Neural cell (in vitro differentiated cells): ENCODE measurements at regions not wholly inside any gene's neighbourhood (a gene's known extent, or its start where the extent isn't known, plus 50 kb on each side); places are given as distances from the start of the nearest gene placed in this dataset.

Source experiments
- H2AFZ ChIP-seq: fragments of 200-600, 300-800 bp; sonication (generic), shearing (Covaris generic); 2 replicates; pipeline ENCODE4 v1.6.0; 2014; ENCODE audit warnings: low read depth, mild to moderate bottlenecking, antibody characterized with exemption, low read length, moderate library complexity
- H3F3A ChIP-seq: fragments of 200-600 bp; shearing (Covaris generic); 2 replicates; pipeline ENCODE4 v1.6.1; 2016; ENCODE audit warnings: mild to moderate bottlenecking, moderate library complexity, mixed read lengths, antibody characterized with exemption, low read length; ENCODE audit not compliant: insufficient read depth, poor library complexity, severe bottlenecking
- H3K27ac ChIP-seq: fragments of 200-600, 300-800 bp; sonication (generic), shearing (Covaris generic); 2 replicates; pipeline ENCODE4 v1.5.1; 2014; ENCODE audit warnings: mild to moderate bottlenecking, low read length, moderate library complexity
- H3K27me3 ChIP-seq: fragments of 300-800, 200-600 bp; sonication (generic), shearing (Covaris generic); 2 replicates; pipeline ENCODE4 v1.6.0; 2014; ENCODE audit warnings: mild to moderate bottlenecking, low read depth, low read length, moderate library complexity; ENCODE audit not compliant: insufficient read depth
- H3K36me3 ChIP-seq: fragments of 300-800, 200-600 bp; sonication (generic), shearing (Covaris generic); 2 replicates; pipeline ENCODE4 v1.5.1; 2014; ENCODE audit warnings: mild to moderate bottlenecking, antibody characterized with exemption, low read length, moderate library complexity; ENCODE audit not compliant: insufficient read depth
- H3K4me2 ChIP-seq: fragments of 300-800, 200-600 bp; sonication (generic), shearing (Covaris generic); 2 replicates; pipeline ENCODE4 v1.6.0; 2014; ENCODE audit warnings: mild to moderate bottlenecking, low read length
- H3K4me3 ChIP-seq: fragments of 300-800, 200-600 bp; sonication (generic), shearing (Covaris generic); 2 replicates; pipeline ENCODE4 v1.5.1; 2014; ENCODE audit warnings: mild to moderate bottlenecking, low read length, moderate library complexity
- H3K79me2 ChIP-seq: fragments of 200-600 bp; shearing (Covaris generic); replicated peaks from 2 replicates; pipeline ENCODE4 v1.6.0; 2014; ENCODE audit warnings: mild to moderate bottlenecking, low read length, moderate library complexity; ENCODE audit not compliant: insufficient read depth
- H3K9ac ChIP-seq: fragments of 300-800, 200-600 bp; sonication (generic), shearing (Covaris generic); 2 replicates; pipeline ENCODE4 v1.6.1; 2016; ENCODE audit warnings: mild to moderate bottlenecking, low read length, mixed read lengths
- H3K9me2 ChIP-seq: fragments of 200-600 bp; shearing (Covaris generic); 2 replicates; pipeline ENCODE4 v1.6.1; 2016; ENCODE audit warnings: mild to moderate bottlenecking, low read length, mixed read lengths; ENCODE audit not compliant: insufficient read depth
- H3K9me3 ChIP-seq: fragments of 200-600, 300-800 bp; sonication (generic), shearing (Covaris generic); 2 replicates; pipeline ENCODE4 v1.6.1; 2016; ENCODE audit warnings: mild to moderate bottlenecking, mixed run types, low read length, moderate library complexity, mixed read lengths
- H4K20me1 ChIP-seq: fragments of 200-600 bp; shearing (Covaris generic); 2 replicates; pipeline ENCODE4 v1.6.1; 2016; ENCODE audit warnings: mild to moderate bottlenecking, mixed run types; ENCODE audit not compliant: insufficient read depth
- EP300 ChIP-seq: fragments of 450-650 bp; conservative IDR thresholded peaks from 2 replicates; pipeline ENCODE4 v1.6.1; 2014; ENCODE audit warnings: antibody characterized with exemption, mild to moderate bottlenecking, moderate library complexity; ENCODE audit not compliant: poor library complexity, severe bottlenecking
- EZH2 ChIP-seq: fragments of 200-600, 300-800 bp; shearing (Covaris generic), sonication (generic); IDR thresholded peaks from 2 replicates; pipeline ENCODE4 v1.6.1; 2014; ENCODE audit warnings: antibody characterized with exemption, low read length, borderline replicate concordance, mild to moderate bottlenecking; ENCODE audit not compliant: insufficient read depth, poor library complexity, severe bottlenecking
- MXI1 ChIP-seq: fragments of 450-650 bp; conservative IDR thresholded peaks from 2 replicates; pipeline ENCODE4 v1.6.1; 2014; ENCODE audit warnings: antibody characterized with exemption, mild to moderate bottlenecking; ENCODE audit not compliant: poor library complexity, severe bottlenecking
- POLR2AphosphoS5 ChIP-seq: IDR thresholded peaks from 2 replicates; pipeline ENCODE4 v1.6.1; 2012
- RAD21 ChIP-seq: fragments of 450-650 bp; conservative IDR thresholded peaks from 2 replicates; pipeline ENCODE4 v1.6.1; 2014; ENCODE audit warnings: antibody characterized with exemption, mild to moderate bottlenecking, moderate library complexity
- SMC3 ChIP-seq: fragments of 450-650 bp; conservative IDR thresholded peaks from 2 replicates; pipeline ENCODE4 v1.6.1; 2014; ENCODE audit warnings: antibody characterized with exemption, mild to moderate bottlenecking, moderate library complexity; ENCODE audit not compliant: poor library complexity
- TAF1 ChIP-seq: IDR thresholded peaks from 2 replicates; pipeline ENCODE4 v1.6.1; 2012; ENCODE audit warnings: low read depth
- TF ChIP-seq, protein P1 (sequence below): fragments of 450-650 bp; IDR thresholded peaks from 2 replicates; pipeline ENCODE4 v1.5.1; 2014; ENCODE audit warnings: antibody characterized with exemption, mild to moderate bottlenecking, moderate library complexity; ENCODE audit not compliant: poor library complexity, severe bottlenecking
- TF ChIP-seq, protein P2 (sequence below): IDR thresholded peaks from 2 replicates; pipeline ENCODE4 v1.6.1; 2012; ENCODE audit warnings: borderline replicate concordance

DNA sequence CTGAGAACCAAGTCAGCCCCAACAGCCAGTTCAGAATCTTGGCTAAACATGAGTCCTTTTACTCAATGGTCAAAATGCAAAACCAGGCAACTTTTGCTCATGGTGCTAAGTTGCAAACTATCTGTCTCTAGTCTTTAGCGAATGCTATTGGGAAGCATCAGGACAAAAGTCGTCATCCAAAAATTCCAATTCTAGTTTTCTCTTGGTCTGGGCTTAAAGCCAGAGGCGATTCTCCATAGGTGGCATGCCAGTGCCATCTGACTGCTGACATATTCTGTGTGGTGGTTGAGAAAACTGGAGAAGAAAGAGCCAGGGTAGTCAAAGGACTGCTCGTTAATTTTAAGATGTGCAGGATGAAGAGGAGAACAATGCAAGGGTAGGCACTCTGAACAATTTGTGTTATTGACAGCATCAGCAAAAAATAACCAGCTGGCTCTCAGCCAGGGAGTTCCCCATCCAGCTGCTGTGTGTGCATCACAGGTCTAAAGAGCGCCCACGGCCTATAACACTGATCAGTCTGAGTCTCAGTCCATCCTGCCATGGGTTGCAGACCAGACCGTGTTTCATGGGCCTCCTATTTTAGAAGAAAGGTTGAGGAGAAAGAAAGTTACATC, 313.6 kb downstream of the ALDH8A1 start:
- Histone ChIP-seq H3K27ac (no peak overlapping the region), H4K20me1 (no peaks in the 10 kb centered on the region), H3K4me3 (no peak overlapping the region), H2AFZ (no peak overlapping the region), H3K27me3 (no peaks in the 10 kb centered on the region), H3K36me3 (no peaks in the 10 kb centered on the region), H3K9ac (no peak overlapping the region), H3K4me2 (no peak overlapping the region), H3K9me2 (no peaks in the 10 kb centered on the region), H3F3A (no peaks in the 10 kb centered on the region), H3K79me2 (no peaks in the 10 kb centered on the region), H3K9me3 (no peaks in the 10 kb centered on the region)
- TF ChIP-seq EP300: no peak
- no peak for TF ChIP-seq EZH2
- TF ChIP-seq, protein P1, sequence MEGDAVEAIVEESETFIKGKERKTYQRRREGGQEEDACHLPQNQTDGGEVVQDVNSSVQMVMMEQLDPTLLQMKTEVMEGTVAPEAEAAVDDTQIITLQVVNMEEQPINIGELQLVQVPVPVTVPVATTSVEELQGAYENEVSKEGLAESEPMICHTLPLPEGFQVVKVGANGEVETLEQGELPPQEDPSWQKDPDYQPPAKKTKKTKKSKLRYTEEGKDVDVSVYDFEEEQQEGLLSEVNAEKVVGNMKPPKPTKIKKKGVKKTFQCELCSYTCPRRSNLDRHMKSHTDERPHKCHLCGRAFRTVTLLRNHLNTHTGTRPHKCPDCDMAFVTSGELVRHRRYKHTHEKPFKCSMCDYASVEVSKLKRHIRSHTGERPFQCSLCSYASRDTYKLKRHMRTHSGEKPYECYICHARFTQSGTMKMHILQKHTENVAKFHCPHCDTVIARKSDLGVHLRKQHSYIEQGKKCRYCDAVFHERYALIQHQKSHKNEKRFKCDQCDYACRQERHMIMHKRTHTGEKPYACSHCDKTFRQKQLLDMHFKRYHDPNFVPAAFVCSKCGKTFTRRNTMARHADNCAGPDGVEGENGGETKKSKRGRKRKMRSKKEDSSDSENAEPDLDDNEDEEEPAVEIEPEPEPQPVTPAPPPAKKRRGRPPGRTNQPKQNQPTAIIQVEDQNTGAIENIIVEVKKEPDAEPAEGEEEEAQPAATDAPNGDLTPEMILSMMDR: no peak
- TF ChIP-seq RAD21: no peak
- no peak for TF ChIP-seq POLR2AphosphoS5
- no peak for TF ChIP-seq MXI1
- TF ChIP-seq TAF1: no peak
- TF ChIP-seq, protein P2, sequence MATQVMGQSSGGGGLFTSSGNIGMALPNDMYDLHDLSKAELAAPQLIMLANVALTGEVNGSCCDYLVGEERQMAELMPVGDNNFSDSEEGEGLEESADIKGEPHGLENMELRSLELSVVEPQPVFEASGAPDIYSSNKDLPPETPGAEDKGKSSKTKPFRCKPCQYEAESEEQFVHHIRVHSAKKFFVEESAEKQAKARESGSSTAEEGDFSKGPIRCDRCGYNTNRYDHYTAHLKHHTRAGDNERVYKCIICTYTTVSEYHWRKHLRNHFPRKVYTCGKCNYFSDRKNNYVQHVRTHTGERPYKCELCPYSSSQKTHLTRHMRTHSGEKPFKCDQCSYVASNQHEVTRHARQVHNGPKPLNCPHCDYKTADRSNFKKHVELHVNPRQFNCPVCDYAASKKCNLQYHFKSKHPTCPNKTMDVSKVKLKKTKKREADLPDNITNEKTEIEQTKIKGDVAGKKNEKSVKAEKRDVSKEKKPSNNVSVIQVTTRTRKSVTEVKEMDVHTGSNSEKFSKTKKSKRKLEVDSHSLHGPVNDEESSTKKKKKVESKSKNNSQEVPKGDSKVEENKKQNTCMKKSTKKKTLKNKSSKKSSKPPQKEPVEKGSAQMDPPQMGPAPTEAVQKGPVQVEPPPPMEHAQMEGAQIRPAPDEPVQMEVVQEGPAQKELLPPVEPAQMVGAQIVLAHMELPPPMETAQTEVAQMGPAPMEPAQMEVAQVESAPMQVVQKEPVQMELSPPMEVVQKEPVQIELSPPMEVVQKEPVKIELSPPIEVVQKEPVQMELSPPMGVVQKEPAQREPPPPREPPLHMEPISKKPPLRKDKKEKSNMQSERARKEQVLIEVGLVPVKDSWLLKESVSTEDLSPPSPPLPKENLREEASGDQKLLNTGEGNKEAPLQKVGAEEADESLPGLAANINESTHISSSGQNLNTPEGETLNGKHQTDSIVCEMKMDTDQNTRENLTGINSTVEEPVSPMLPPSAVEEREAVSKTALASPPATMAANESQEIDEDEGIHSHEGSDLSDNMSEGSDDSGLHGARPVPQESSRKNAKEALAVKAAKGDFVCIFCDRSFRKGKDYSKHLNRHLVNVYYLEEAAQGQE: no peak
- no peak for TF ChIP-seq SMC3

DNA sequence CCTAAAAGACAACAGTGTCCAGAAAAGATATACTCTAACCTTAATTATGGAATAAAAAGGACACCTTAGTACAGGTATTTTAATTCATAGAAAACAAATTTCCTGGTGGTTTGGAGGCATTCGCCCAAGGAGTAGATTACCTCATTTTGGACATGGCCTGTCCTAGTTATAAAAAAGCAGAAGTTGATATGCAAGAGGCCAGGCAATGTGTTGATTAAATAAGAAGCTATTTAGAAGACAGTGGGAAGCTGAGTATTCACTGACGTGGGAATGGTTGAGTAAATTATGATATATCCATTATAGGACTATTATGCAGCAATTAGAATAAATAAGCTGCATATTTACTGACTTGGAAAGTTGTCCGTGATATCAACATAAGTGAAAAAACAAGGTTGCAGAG, 314.9 kb downstream of the ALDH8A1 start:
- Histone ChIP-seq H3K27me3 (no peaks in the 10 kb centered on the region), H3K4me2 (no peak overlapping the region), H2AFZ (no peak overlapping the region), H3K9ac (no peak overlapping the region), H3K9me2 (no peaks in the 10 kb centered on the region), H3K4me3 (no peak overlapping the region), H3K27ac (no peak overlapping the region), H4K20me1 (no peaks in the 10 kb centered on the region), H3K9me3 (no peaks in the 10 kb centered on the region), H3K36me3 (no peaks in the 10 kb centered on the region), H3K79me2 (no peaks in the 10 kb centered on the region), H3F3A (no peaks in the 10 kb centered on the region)
- TF ChIP-seq RAD21 (no peak), MXI1 (no peak), POLR2AphosphoS5 (no peak), TAF1 (no peak), EP300 (no peak), EZH2 (no peak), SMC3 (no peak)
- TF ChIP-seq, protein P2: no peak
- TF ChIP-seq, protein P1: no peak
